Cardiac muscle cell (in vitro differentiated cells and primary cell): ENCODE measurements at regions not wholly inside any gene's neighbourhood (a gene's known extent, or its start where the extent isn't known, plus 50 kb on each side); places are given as distances from the start of the nearest gene placed in this dataset.

Experiments
- DNase-seq, 2 donors: peaks; one replicate each; pipeline versions ENCODE4 v3.0.0 to v3.0.0-alpha.2; 2010 to 2017; ENCODE audit warnings: low read depth in 1 of 2, low spot score in 1 of 2
- H3K27ac ChIP-seq: fragments of 200-600 bp; sonication (generic); 2 replicates; pipeline ENCODE4 v1.5.1; 2016
- H3K27me3 ChIP-seq: fragments of 200-600 bp; sonication (generic); 2 replicates; pipeline ENCODE4 v1.6.0; 2016; ENCODE audit warnings: control low read depth
- H3K36me3 ChIP-seq: fragments of 200-600 bp; sonication (generic); 2 replicates; pipeline ENCODE4 v1.5.1; 2016; ENCODE audit warnings: control low read depth
- H3K4me1 ChIP-seq: fragments of 200-600 bp; sonication (generic); 2 replicates; pipeline ENCODE4 v1.8.1; 2017; ENCODE audit warnings: low read depth, mild to moderate bottlenecking, mixed run types
- H3K4me3 ChIP-seq: fragments of 200-600 bp; sonication (generic); 2 replicates; pipeline ENCODE4 v1.5.1; 2016; ENCODE audit warnings: mild to moderate bottlenecking
- H3K9me3 ChIP-seq: fragments of 200-600 bp; sonication (generic); 2 replicates; pipeline ENCODE4 v1.5.1; 2017; ENCODE audit warnings: low read depth, mild to moderate bottlenecking, control low read depth
- TF ChIP-seq, protein P1 (sequence below): IDR thresholded peaks from 2 replicates; pipeline ENCODE4 v1.5.1; 2012; ENCODE audit warnings: low read depth, mild to moderate bottlenecking, low read length

DNA sequence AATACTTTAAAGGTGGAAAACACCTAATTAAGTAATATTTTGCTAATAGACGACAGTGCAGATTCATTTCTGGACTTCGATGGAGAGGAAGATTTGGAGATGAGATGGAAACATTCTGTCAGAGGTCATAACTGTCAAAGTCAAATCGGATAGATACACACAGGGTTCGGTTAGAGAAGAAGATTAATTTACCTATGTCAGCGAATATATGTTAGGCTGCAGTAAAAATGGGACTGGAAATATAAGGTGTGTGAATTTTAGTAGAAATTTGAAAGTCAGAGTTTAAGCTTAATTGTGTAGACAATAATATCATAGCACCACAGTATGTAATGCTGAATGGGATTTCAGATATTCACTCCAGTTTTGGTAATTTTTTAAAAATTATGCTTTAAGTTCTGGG is 1020.3 kb upstream of the ACO1 start:
- H3K4me3 ChIP-seq: no peak overlapping the region
- H3K27ac ChIP-seq: no peak overlapping the region
- H3K27me3 ChIP-seq: no peaks in the 10 kb centered on the region
- no peaks in the 10 kb centered on the region for H3K36me3 ChIP-seq
- H3K4me1 ChIP-seq: no peaks in the 10 kb centered on the region
- TF ChIP-seq, protein P1, sequence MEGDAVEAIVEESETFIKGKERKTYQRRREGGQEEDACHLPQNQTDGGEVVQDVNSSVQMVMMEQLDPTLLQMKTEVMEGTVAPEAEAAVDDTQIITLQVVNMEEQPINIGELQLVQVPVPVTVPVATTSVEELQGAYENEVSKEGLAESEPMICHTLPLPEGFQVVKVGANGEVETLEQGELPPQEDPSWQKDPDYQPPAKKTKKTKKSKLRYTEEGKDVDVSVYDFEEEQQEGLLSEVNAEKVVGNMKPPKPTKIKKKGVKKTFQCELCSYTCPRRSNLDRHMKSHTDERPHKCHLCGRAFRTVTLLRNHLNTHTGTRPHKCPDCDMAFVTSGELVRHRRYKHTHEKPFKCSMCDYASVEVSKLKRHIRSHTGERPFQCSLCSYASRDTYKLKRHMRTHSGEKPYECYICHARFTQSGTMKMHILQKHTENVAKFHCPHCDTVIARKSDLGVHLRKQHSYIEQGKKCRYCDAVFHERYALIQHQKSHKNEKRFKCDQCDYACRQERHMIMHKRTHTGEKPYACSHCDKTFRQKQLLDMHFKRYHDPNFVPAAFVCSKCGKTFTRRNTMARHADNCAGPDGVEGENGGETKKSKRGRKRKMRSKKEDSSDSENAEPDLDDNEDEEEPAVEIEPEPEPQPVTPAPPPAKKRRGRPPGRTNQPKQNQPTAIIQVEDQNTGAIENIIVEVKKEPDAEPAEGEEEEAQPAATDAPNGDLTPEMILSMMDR: no peak
- DNase-seq: no peak
- no peaks in the 10 kb centered on the region for H3K9me3 ChIP-seq

DNA sequence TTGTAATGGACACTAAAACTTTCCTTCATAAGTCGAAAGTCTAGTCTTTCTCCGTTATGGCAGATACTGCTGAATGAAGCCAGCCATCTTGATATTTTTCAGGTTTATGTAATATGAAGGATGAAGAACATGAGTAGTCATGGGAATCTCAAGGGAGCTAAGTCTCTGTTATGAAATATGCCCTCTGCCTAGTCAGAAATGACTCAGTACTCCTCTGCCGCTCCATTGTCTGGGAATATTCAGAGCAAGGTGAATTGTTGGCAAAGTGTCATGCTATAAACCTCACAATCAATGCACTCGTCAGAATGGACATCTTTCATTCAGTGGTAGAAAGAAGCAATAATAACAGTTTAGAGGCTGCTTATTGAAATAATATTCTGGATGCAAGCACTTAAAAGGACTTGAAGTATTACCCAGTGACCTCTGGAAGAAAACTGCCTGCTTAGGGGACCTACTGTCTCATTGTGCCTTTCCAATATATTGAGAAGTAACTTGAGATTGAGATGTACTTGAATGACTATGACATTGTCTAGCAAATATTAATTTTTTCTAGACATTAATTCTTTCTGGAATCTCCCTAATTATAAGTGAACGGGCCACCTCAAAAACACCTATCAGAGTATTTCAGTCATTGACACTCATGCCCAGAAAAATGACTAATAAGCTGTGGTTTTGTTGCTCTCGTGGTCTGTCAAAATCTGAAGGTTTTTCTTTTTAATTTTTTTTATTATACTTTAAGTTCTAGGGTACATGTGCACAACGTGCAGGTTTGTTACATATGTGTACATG is 1011.5 kb upstream of the ACO1 start:
- no peak for DNase-seq
- Histone ChIP-seq H3K4me3 (no peak overlapping the region), H3K4me1 (no peaks in the 10 kb centered on the region), H3K27ac (no peak overlapping the region), H3K27me3 (no peaks in the 10 kb centered on the region), H3K36me3 (no peaks in the 10 kb centered on the region), H3K9me3 (no peaks in the 10 kb centered on the region)
- TF ChIP-seq, protein P1: no peak

DNA sequence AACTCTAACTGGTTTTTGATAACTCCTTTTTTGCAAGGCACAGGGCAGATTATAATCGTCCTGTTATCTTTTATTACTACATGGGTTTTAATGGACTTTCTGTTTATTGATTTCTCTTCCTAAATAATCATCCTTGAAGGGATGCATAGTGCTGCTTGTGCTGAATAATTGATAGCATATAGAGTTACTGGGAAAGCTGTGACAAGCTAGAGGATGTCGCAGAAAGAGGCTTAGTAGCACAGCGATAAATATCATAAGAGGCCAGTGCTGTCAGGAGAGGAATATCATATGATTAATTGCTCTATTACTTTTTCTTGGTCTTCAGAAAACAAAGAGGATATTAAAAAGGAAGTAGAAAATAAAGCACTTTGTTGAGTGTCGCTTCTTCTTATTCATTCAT is 1007.1 kb upstream of the ACO1 start:
- TF ChIP-seq, protein P1: no peak
- no peaks in the 10 kb centered on the region for H3K27me3 ChIP-seq
- H3K27ac ChIP-seq: no peak overlapping the region
- H3K4me1 ChIP-seq: no peaks in the 10 kb centered on the region
- no peak overlapping the region for H3K4me3 ChIP-seq
- no peak for DNase-seq
- no peaks in the 10 kb centered on the region for H3K9me3 ChIP-seq
- H3K36me3 ChIP-seq: no peaks in the 10 kb centered on the region

DNA sequence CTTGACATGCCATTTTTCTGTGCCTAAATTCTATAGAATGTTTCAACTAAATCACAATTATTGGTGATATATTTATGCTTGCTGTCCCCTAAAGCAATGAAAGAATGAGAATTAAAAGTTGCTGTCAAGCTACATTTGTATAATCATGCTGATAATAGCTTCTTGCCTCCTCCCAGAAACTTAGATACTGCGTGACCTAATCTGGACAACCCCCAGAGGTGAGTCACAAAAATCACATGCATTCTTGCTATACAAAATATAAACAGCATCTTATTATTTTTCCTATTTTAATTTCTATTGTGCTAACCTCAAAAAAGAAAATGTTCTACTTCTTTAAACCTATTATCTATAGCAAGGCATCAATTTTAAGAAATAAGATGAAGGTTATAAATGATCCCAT is 995.8 kb upstream of the ACO1 start:
- H3K4me3 ChIP-seq: no peak overlapping the region
- TF ChIP-seq, protein P1: no peak
- H3K9me3 ChIP-seq: no peaks in the 10 kb centered on the region
- no peaks in the 10 kb centered on the region for H3K36me3 ChIP-seq
- H3K27ac ChIP-seq: no peak overlapping the region
- no peaks in the 10 kb centered on the region for H3K27me3 ChIP-seq
- H3K4me1 ChIP-seq: no peaks in the 10 kb centered on the region
- DNase-seq: no peak

DNA sequence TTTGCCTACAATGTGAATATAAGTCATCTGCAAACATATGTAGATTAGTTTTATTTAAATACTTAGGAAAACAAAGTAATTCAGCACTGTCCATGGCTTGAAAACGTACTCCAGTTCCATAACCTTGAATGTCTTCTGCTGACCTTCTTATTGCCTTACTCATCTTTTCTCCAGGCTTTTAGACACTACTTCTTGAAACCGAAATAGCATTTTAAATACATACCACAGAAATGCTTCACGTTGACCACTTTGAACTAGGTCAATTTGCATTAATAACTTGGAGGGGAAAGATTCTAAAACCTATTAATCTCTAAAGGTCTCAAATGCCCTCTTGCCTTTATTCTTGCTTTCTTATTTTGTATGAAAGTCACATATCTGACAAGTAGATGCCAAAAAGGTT is 995.4 kb upstream of the ACO1 start:
- Histone ChIP-seq H3K4me3 (no peak overlapping the region), H3K4me1 (no peaks in the 10 kb centered on the region), H3K27ac (no peak overlapping the region), H3K9me3 (no peaks in the 10 kb centered on the region), H3K27me3 (no peaks in the 10 kb centered on the region), H3K36me3 (no peaks in the 10 kb centered on the region)
- TF ChIP-seq, protein P1: no peak
- no peak for DNase-seq
